SK-N-SH (cell line): ENCODE measurements at regions not wholly inside any gene's neighbourhood (a gene's known extent, or its start where the extent isn't known, plus 50 kb on each side); places are given as distances from the start of the nearest gene placed in this dataset.

Source experiments
- CTCF ChIP-seq: fragments of 200-600 bp; sonication (generic); IDR thresholded peaks from 2 replicates; pipeline ENCODE4 v1.6.1; 2017; ENCODE audit warnings: antibody characterized with exemption, mild to moderate bottlenecking, moderate library complexity
- EZH2phosphoT487 ChIP-seq: fragments of 200-600 bp; sonication (generic); IDR thresholded peaks from 2 replicates; pipeline ENCODE4 v1.6.1; 2017; ENCODE audit warnings: low read depth, mixed run types, mild to moderate bottlenecking, antibody characterized with exemption, moderate library complexity, borderline replicate concordance
- POLR2AphosphoS5 ChIP-seq: IDR thresholded peaks from 2 replicates; pipeline ENCODE4 v1.6.1; 2012; ENCODE audit warnings: low read depth, low read length

GRCh38 chr13:100798739-100799361 is 124.3 kb upstream of the TMTC4 start:
- TF ChIP-seq POLR2AphosphoS5 (no peak), EZH2phosphoT487 (no peak), CTCF (no peak)
